C1 segment of cervical spinal cord (tissue), 14 donors: ENCODE measurements at regions not wholly inside any gene's neighbourhood (a gene's known extent, or its start where the extent isn't known, plus 50 kb on each side); places are given as distances from the start of the nearest gene placed in this dataset.

Source experiments
- DNase-seq, 14 donors: peaks; one replicate each; lab custom pipeline; 2025; lab: John Stamatoyannopoulos, UW

GRCh38 chr12:107320033-107320928 is 226.9 kb upstream of the CRY1 start:
- peak in 1 of 14 donors; percentile 13 for DNase-seq

GRCh38 chr12:107320929-107321631 is 227.7 kb upstream of the CRY1 start:
- peak in 2 of 14 donors; percentile 6 for DNase-seq

DNA sequence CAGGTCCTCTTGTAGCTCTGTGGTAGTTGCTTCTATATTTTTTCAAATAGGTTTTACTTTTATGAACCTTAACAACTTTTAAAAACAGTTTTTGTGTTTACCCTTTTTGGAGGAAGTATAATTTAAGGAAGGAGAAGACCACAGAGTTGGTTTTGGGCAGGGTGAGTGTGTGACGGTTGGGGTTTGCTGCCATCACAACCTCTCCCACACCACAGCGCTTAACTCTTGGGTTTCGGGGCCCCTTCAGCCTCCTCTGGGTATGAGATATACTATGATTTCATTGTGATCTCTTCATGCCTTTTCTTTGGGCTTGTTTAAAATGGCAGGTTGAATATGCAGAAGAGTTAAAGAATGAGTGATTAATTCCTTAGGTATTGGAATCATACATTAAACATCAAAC is 228.7 kb upstream of the CRY1 start:
- no peak for DNase-seq

DNA sequence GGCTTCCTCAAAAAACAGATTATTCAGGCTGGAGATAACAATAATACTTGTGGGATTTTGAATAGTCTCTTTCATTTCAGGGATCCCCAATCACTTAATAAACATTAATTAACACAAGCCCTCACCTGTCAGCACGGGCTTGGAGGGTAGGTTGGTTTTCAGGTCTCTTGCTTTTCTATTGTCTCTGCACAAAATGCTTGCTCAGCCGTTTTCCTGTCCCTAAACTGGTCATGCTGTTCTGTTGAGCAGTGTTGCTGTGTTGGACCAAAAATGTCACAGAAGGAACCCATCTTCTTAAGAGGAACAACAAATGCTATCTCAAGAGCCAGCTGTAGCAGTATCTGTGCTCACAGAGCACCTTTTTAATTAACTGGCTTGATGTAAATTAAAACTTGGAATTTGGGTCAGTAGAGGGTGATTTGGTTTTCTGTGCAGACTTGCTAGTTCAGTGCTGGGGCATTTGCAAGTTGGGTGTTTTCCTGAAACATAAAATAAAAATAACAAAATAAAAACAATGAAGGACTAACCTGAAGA is 231.8 kb upstream of the CRY1 start:
- no peak for DNase-seq

DNA sequence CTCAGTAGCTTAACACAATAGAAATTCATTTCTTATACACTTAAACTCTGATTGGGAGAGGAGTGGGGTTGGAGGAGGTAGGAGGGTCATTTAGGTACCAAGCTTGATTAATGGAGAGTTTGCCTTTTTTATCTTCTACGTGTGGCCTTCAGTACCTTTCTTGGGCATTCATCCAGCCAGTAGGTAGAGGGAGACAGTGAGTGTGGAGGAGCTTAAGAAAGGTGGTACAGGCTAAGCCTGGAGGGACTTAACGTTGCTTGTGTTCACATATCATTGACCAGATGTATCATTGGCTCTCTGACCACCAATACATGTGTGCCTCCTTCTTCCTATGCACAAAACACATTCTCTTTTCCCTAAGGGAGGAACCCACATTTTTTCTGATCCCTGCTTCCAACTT is 232.9 kb upstream of the CRY1 start:
- DNase-seq: no peak

DNA sequence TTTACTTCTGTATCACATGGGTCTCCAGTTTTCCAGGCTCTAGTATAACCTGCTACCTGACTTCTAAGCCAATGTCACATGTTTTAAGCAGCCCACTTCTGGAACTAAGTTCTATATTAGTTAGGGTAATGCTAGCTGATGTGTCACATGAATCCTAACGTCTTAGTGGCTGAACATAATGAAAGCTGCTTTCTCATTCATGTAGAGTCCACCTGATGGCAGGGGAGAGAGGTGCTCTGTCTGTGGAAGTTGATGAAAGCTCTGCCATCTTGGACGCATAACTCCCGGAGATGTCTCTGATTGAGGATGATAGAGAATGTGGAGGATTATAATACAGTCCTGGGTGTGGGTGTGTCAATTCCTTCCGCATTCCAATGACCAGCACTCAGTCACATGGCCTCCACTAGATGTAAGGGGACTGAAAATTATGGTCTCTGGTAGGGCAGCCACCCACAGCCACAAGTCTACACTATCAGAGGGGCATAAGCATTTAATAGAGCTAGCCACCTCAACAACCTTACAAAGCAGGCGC is 234.4 kb upstream of the CRY1 start:
- DNase-seq: no peak

DNA sequence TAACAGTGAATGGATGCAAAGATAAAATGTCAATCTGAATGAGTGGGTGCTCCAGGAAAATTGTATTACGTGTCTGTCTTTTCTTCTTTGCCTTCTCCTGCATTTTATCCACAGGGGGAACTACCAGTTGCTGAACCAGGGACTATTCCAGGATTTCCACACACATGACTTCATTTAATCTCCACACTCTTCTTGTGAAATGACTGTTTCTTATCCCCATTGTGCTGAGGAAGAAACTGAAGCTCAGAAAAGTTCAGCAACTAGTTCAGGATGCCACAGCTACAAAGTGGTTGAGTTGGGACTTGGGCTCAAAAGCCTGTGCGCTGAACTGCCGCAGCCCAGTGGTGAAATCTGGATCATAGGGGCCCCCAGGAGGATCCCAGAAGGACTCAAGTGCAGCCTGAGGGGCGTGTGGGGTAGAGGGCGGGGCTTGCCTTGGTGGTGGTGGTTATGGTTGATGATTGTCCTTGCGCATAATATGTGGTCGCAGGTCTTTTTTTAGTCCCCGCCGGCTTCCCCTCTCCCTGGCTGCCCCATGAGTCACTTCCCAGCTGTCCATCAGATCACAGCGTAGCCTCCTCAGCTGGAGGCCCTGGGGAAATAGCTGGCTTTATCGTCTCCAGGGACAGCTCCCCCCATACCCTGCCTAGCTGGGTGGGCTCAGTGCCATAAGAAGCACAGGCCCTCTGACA is 235.2 kb upstream of the CRY1 start:
- peak in 1 of 14 donors; percentile 7 for DNase-seq

DNA sequence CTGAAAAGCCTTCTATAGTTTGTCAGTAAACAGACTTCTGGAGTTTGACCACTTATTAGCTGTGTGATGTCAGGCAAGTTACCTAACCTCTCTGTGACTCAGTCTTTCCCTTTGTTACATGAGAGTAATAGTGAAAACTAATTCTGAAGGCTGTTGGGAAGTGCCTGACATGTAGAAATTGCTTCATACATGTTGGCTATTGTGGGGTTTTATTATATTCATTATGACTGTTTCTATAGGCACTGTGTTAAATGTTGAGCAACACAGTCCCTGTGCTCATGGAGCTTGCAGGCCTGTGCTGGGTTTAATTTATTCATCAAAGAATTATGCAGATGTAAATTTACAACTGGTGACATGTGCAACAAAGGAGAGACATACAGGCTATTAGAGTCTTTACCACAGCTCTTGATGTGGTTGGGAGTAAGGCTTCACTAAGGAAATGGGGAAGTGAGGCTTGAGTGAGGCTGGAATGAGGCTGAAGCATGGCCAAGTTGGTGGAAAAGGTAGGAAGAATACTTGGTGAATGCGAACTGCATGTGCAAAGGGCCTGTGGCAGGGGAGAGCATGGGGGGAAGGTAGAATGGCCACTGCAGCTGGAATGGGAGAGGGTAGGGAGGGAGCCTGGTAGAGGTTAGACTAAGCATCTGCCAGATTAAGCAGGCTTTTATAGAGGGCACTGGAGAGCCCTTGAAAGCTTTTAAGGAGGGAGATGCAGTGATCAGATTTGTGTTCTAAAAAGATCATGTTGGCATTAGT is 236.4 kb upstream of the CRY1 start:
- DNase-seq: no peak

- DNase-seq: no peak
Observed at GRCh38 chr12:107330831-107331431, 237.6 kb upstream of the CRY1 start.

- no peak for DNase-seq
Observed at GRCh38 chr12:107331471-107331870, 238.1 kb upstream of the CRY1 start.

DNA sequence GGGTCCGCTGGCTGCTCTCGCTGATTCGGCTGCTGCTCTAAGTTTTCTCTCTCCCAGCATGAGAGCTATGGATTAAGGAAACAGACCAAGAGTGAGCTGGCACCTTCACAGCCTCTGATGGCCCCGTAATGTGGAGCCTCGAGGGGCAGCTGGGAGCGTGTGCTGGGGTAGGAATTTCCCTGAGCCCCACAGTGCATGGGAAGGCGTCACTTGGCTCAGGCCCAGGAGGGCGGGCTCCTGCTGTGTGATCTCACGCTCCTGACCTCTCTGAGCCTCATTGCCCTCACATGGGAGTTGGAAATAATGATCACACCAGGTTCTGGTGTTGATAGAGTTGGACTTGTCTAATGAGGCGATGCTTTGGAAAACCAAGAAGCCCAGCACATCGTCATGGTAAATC is 238.6 kb upstream of the CRY1 start:
- DNase-seq: no peak

- no peak for DNase-seq
Observed at GRCh38 chr12:107332743-107333142, 239.4 kb upstream of the CRY1 start.

- no peak for DNase-seq
Observed at GRCh38 chr12:107335802-107336570, 242.6 kb upstream of the CRY1 start.

DNA sequence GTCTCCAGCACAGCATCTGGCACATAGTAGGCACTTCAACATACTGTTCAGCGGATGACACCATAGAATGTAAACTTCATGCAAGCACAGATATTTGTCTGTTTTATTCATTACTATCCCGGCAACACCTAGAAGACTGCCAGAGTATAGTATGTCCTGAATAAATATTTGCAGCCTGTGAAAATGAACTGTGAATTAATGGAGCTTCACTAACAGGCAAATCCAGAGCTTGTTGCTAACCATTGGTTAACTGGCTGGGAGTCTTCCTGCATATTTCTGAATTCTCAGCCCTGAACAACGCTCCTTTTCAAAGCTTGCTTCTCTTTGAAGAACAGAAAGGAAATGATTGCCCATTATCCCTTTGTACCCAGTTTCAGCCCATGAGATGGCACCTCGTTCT is 243.3 kb upstream of the CRY1 start:
- DNase-seq: no peak

- no peak for DNase-seq
Observed at GRCh38 chr12:107337346-107338095, 244.2 kb upstream of the CRY1 start.

GRCh38 chr12:107339487-107339886 is 246.1 kb upstream of the CRY1 start:
- DNase-seq: no peak

DNA sequence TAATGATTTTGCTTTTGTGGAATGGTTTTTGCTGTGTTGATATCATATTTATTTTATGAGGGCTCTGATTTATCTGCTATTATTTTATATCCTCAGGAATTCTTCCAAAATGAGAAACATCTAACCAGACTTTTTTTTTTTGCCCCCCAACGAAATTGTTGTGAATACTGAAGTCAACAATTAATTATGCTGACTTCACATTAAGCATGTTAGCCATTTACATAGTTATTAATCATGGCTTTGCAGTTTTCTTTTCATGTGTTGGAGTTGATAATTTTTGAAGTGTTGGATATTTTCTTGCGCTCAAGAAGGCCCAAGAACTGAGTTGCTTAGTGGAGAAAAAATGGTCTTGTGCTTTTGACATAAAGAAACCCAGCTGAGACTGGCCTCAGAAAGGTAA is 246.6 kb upstream of the CRY1 start:
- DNase-seq: no peak

DNA sequence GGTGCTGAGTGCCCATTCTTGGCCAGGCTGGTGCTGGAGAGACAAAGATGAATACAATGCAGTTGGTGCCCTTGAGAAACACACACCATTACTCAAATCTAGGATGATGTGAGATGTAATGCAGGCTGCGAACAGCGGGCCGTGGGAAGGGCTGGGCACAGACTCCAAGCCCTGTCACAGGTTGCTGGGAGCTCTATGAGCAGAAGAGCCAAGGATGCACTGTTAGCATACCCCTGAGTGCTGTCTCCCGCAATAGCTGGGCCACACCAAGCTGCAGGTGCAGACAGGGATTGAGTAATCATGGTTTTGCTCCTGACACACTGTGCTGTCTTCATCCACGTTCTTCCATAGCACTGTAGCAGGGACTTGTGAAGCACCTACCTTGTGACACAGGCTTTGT is 247.5 kb upstream of the CRY1 start:
- no peak for DNase-seq
